ENCODE measurements at regions not wholly inside any gene's neighbourhood (a gene's known extent, or its start where the extent isn't known, plus 50 kb on each side); places are given as distances from the start of the nearest gene placed in this dataset.

DNA sequence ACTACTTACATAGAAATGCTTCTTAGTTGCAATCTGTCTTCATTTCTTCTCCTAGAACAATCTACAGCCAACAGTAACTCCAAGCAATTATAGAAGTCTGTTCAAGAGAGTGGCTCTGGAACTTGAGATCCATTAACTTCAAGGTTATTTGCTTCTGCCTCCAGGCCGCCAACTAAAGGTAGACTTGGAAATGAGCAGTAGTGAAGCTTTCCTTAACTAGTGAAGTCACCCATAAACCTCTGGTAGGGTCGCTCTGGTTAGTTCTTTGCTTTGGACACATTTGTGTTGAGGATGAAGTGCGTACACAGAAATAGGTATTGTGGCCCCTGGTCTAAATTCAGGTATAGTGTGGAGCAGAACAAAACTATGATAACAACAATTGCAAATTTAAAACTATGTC lies 809.9 kb upstream of the RGS18 start:
- TF ChIP-seq ESRRA (CRISPR knock-in tag; IDR thresholded peaks at IDR 0.05; ENCODE audit: borderline replicate concordance) (no peak), ZBTB43 (CRISPR knock-in tag; IDR thresholded peaks at IDR 0.05) (no peak)
- TF ChIP-seq, protein P1, sequence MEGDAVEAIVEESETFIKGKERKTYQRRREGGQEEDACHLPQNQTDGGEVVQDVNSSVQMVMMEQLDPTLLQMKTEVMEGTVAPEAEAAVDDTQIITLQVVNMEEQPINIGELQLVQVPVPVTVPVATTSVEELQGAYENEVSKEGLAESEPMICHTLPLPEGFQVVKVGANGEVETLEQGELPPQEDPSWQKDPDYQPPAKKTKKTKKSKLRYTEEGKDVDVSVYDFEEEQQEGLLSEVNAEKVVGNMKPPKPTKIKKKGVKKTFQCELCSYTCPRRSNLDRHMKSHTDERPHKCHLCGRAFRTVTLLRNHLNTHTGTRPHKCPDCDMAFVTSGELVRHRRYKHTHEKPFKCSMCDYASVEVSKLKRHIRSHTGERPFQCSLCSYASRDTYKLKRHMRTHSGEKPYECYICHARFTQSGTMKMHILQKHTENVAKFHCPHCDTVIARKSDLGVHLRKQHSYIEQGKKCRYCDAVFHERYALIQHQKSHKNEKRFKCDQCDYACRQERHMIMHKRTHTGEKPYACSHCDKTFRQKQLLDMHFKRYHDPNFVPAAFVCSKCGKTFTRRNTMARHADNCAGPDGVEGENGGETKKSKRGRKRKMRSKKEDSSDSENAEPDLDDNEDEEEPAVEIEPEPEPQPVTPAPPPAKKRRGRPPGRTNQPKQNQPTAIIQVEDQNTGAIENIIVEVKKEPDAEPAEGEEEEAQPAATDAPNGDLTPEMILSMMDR (IDR thresholded peaks at IDR 0.05), result no peak
